HG03135 (cell line): ENCODE measurements at regions not wholly inside any gene's neighbourhood (a gene's known extent, or its start where the extent isn't known, plus 50 kb on each side); places are given as distances from the start of the nearest gene placed in this dataset.
"Not testable (repeated sequence)": the region's sequence is repeated elsewhere in the genome, so short reads cannot be mapped to it uniquely, and the experiment has no call there.

ENCODE experiments used
- ATAC-seq: cut with Tn5 transposase; IDR thresholded peaks from one replicate; pipeline ENCODE4 v1.9.1; 2021; ENCODE audit warnings: mild to moderate bottlenecking, moderate library complexity; ENCODE audit not compliant: unreplicated experiment

DNA sequence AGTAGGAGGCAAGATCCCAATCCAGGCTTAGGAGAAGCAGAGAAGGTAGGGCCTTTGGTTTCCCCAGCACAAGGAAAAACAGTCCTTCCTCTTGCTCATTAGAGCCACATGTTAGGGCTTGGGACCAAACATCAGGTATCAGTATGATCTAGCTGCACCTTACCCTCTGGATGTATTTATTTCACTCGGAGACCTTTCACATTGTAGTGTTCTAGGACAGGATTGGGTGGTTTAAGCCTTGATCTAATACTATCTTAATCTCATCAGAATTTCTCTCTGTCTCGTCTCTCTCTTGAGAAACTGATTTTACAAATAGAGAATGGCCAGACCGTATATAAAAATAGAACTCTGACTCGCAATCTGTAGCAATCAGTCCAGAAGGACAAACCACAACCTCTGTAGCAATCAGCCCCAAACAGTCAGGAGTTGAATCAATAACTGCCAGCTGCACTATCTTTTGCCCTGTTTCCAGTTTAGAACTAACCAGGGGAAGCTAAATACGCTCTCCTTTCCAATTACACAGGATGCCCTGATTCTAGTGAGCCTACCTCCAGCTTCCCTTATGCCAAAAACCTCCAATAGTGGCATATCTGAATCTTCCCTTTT, 207.1 kb downstream of the TDRD15 start:
- ATAC-seq: no peak

DNA sequence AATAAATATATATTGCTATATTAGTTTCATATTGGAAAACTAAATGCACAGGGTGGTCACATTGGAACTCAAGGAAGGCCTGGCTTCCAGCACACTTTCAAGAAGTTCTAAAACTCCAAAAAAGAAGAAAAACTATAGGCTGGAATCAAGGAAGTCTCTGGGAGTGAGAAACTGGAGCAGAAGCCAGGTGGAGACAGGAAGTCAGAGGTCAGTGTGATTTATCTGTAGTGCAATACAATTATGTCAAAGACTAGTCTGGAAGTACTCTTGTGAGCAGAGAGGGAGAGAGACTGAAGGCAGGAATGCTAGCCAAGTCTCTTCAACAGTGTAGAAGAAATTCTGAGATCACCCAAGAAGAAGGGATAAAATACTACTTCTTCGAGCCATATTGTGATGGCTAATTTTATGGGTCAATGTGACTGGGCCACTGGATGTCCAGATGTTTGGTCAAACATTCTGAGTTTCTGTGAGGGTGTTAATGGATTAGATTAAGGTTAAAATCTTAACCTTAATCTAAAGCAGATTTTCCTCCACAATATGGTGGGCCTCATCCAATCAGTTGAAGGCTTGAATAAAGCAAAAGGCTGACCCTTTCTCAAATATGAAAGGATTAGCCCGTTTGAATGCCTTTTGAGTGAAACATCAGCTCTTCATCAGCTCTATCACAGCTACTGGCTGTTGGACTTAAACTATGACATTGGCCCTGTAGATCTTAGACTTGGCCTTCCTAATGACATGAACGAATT, 208.0 kb downstream of the TDRD15 start:
- no peak for ATAC-seq

DNA sequence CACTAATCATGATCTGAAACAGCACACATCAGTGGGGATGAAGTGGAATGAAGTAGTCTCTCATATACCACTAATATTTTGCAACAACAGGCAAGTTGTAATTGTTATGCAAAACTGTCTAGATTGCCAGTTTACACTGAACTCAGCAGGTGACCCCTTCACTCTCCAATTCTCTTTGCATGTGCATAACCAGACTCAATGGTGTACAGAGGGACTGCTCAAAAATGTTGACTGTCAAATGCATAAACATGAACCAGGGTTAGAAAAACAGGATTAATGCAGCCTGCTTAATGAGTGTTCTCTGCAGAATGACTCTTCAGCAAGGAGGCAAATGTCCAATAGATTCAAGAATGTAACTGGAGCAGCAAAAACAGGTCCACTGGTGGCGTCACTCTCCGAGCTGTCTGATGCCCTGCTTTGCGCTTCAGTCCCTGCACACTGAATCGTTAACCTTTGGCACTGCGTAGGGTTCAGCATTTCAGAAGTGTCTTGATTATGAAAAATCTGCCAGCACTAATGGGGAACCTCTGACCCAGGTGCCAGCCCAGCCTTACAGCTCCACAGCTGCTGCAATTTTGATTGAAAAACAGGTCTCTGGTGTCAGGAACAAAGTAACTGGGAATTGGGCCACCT, 209.3 kb downstream of the TDRD15 start:
- no peak for ATAC-seq

DNA sequence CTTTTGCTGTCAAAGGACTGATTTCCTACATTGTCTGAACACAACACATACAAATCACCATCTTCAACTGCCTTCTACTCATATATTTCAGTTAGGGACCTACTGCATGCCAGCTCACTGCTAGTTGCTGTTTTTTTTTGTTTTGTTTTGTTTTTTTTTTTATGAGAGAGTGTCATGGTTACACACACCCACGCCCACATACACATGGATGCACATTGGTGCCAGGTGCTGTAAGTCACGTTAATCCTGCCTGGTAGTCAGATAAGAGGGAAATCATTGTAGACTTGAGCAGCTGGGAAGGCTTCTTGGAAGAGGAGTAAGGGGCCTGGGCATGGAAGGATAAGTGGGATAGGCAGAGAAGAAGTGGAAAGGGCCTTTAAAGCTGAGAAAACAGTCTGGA, 209.9 kb downstream of the TDRD15 start:
- ATAC-seq: no peak

DNA sequence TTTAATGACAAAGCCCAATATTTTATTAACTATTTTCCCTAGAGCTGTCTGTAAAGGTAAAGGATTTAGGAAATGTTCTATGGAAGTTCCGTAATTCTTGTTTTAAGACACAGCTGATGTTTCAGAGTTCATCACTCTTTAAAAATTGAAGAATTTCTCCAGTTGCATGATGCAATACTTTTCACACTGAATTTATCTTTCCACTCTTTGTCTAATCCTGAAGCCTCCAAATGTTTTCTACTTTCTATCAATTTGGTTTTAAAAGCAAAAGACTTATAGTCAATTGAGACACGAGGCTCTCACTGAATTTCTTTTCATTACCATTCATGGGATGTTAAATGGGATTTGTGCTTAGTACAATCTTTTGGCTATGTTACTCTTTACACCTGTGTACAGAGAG, 223.2 kb downstream of the TDRD15 start:
- ATAC-seq: no peak

DNA sequence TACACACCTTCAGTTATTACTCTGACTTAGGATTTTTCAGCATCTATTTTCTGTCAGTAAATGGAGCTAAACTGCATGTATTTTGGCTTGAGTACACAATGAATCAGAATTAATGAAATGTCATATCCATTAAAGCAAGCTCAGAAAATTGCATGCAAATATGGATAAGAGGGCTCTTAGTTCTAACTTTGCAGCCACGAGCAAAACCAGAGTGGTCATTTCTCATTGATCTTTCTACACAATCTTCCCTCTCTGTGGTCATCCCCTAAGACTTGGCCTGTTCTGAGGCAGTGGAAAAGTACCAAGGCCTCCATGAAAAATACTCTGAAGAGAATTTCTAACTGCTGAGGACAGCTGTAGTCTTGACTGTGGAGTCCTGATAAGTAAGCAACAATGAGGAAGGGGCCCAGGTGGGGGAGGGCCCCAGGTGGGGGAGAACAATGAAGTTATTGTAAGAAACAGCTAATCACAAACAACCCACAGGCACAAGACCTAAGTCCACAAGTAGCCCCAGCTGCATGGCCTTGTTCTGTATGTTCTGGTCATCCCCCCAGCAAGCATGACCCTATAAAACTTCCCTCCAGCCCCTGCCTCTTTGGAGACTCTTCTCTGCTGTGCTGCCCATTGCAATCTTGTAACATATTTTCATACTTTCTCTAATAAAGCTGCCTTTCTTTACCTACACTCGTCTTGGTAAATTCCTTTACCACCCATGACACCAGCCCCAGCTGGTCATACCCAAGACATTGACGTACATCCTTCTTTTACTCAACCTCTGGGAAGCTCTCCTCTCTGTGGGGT, 230.3 kb downstream of the TDRD15 start:
- ATAC-seq: no peak

DNA sequence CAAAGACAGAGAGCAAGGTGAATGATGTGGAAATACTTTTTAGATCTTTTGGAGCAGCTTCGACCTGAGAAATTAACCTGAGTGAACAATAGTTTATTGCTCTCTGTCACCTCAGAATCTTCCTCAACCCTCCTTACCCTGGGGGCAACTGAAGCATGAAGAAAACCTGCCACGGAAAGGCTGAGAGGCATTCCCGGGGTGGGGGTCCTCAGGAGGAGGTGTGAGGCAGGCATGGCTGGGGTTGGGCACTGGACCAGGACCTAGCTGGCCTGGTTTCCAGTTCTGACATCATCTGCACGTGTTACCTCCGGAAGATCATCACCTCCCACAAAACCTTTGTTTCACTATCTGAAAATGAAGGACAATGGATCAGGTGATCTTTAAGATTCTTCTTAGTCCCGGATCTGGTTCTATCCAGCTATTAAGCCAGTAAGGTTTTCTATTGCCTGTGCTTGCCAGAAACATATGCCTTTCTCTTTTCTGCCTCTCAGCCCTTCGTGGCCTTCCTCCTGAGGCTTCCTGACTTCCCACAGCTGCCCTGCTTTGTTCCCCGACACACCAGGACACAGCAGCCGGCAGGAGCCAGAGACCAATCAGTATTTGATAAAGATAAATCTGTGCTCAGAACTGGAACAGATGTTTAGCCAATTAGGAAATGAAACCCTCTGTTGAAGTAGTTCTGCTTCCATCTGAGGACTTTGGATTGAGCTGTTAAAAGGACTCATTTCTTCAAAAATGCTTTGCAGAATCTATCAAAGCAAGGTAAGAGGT, 232.5 kb downstream of the TDRD15 start:
- ATAC-seq: no peak

DNA sequence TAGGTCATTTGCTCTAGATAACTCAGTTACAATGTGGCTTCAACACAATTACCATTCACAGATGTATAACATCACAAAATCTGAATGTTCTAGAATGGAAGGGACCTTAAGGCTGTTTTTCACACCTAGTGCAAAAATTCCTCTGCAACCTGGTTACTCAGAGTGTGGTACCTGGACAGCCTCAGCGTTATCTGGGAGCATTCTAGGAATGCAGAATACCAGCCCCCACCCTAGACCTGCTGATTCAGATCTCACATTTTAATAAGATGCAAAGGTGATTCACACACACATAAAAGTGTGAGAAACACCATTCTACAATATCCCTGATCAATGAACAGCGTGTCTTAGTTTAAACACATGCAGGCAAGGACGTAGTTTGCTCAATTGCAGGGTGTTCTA, 233.1 kb downstream of the TDRD15 start:
- ATAC-seq: no peak

DNA sequence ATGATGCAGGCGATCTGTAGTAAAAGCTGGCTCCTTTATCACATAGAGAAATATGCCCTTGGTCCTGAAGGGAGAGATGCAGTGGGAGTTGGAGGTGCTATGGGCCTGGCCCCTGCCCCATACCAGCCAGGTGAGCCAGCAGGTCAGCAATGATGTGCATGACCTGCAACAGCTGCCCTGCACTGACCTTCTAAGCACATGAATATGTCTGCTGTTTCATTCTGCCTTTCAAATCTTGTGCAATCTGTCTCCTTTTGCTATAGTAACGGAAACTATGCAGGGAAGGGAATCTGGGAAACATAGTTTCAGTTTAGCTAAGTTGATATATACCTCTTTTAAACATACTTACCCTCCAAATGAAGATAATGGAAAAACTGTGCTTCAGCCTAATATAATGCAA, 235.2 kb downstream of the TDRD15 start:
- ATAC-seq: no peak

DNA sequence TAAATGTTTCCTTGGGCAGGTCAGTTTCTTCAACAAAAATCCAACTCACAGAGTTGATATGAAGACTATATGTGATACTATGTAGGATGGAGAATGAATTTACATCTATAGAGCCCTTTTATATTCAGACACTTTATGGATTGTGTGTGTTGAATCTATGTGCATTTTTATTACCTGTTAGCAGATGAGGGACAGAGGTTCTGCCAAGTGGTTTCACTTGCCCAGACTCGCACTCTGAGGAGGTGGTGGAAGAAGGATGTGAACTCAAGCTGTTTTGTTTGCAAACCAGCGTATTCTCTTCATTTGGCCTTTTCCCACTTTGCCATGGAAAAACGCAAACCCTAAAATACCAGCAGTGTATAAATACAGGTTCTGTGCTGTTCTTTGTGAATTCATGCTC, 237.6 kb downstream of the TDRD15 start:
- no peak for ATAC-seq

DNA sequence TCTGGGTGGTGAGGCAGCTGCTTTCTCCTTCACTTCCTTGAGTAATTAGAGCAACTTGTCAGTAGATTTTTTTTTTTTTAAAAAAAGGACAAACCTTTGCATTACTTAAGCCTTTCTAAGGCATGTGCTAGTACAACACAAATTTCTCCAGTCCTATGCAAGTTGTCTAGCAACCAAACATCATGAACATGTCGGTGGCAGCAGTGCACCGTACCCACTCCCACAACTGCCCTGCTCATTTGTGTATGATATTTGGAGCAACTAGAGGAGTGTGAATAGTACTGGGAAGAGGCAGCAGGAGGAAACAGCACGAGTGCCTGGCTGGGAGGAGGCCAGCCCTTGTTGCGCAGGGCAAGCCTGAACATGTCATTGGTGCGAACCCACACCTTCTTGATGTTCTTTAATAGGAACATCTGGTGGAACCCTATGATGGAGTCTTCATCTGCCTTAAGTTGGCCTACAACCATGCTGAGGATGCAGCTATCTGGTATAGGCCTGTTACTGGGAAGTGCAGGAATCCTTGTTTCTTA, 238.3 kb downstream of the TDRD15 start:
- ATAC-seq: no peak

DNA sequence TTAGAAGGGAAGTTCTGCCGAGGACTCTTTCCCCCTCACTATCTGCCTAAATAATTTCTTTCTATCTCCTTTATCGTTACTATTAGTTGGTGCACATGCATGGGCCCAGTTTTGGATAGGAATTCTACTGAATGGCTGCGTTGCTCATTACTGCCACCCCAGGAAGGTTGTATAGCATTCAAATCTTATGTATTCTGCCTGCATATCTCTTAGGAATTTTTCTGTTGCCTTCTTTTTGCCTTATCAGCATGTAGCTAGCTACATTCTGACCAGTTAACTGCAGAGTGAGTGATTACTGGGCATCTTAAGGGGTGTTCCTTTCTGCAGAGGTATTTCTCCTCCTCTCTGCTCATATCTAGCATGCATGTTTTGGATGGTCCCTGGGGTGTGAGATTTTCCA, 239.6 kb downstream of the TDRD15 start:
- ATAC-seq: no peak

DNA sequence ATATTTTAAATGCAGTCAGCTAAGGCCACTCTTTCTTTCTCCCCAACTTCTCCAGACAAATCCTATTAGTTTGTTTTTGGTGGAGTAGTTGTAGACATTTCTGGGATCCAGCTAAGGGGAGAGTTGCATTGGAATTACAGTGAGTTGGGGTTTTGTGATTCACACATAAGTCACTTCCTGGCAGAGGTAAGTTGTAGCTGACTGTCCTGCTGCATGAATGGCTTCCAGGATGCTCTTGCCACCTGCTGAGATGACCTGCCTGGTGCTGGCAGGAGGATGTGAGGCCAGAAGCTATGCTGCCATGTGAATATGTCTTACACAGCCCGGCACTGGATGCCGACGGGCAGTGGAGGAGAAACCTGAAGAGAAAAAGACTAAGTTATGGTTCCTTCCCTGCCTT, 243.7 kb downstream of the TDRD15 start:
- no peak for ATAC-seq

DNA sequence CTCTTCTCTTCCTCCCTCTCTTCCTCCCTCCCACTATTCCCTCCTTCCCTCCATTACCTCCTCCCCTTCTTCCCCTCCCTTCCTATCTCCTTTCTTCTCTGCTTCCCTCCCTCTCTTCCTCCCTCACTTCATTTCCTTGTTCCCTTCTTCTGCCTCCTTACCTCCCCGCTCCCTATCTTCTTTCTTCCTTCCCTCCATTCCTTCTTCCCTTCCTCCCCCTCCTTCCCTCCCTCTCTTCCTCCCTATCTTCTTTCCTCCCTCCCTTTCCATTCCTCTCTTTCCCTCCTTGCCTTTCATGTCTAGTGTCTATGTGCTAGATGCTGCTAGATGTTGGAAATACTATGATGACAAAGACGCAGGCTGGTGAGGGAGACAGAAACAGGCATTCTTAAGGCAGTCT, 246.0 kb downstream of the TDRD15 start:
- no peak for ATAC-seq

DNA sequence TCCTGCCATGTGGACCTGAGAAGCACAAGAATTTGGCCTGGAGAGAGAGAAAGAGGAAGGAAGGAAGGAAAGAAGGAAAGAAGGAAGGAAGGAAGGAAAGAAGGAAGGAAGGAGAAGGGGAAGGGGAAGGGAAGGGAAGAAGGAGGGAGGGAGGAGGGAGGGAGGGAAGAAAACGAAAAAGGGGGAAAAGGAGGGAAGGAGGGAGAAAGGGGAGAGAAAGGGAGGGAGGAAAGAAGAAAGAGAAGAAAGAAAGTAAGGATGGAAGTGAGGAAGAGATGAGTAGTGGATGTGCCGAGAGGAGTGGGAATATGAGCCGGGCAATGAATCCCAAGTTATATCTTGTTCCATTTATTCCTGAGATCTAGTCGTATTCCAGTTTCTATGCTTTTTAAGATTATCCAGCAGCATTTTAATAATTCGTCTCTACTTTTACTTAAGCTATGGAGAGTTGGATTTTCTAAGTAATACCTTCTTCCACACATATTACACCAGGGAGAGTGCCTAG, 247.8 kb downstream of the TDRD15 start:
- ATAC-seq: no peak

DNA sequence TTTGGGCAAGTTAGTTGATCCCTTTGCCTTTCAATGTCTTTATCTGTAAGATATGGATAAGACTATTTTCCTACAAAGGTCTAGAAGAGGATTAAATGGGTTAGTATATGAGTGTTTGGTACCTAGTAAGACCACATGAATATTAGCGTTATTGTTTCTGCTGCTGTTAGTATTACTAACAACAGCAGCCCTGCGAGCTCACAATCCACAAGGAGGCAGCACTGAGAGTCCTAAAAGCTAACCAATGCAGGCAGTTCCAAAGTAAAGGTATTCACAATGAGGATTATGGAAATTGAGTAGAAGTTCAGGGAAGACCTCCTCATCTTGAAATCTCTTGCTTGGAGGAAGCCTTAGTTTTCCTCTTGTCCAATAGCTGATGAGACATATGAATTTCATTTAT, 248.9 kb downstream of the TDRD15 start:
- no peak for ATAC-seq

DNA sequence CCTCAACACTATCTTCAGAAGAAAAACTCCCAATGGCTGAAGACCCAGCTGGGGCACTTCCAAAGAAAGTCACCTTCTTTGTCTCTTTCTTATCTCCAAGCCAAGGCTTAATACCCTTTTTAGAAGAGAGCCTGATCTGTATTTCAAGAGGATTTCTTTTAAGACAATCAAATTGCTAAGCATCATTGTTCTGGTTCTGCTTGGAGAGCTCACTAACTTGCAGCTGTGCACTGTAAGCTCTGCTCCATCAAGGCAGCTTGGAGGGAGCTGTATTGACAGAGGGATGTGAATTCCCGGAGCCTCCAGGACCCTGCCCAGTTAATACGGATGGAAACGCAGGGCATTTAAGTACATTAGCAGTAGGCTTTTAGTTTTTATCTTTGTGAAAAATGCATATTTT, 253.1 kb downstream of the TDRD15 start:
- no peak for ATAC-seq

DNA sequence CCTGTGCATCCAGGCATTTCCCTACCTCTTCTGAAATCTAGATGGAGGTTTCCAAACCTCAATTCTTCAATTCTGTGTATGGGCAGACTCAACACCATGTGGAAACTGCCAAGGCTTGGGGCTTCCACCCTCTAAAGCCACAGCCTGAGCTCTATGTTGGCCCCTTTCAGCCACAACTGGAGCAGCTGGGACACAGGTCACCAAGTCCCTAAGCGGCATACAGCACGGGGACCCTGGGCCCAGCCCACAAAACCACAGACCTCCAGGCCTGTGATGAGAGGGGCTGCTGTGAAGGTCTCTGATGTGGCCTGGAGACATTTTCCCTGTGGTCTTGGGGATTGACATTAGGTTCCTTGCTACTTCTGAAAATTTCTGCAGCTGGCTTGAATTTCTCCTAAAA, 255.4 kb downstream of the TDRD15 start:
- ATAC-seq: no peak

DNA sequence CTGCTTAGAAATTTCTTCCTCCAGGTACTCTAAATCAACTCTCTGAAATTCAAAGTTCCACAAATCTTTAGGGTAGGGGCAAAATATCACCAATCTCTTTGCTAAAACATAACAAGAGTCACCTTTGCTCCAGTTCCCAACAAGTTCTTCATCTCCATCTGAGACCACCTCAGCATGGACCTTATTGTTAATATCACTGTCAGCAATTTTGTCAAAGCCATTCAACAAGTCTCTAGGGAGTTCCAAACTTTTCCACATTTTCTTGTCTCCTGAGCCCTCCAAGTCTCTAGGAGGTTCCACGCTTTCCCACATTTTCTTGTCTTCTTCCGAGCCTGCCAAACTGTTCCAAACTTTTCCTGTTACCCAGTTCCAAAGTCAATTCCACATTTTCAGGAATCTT, 255.9 kb downstream of the TDRD15 start:
- ATAC-seq: not testable (repeated sequence)

DNA sequence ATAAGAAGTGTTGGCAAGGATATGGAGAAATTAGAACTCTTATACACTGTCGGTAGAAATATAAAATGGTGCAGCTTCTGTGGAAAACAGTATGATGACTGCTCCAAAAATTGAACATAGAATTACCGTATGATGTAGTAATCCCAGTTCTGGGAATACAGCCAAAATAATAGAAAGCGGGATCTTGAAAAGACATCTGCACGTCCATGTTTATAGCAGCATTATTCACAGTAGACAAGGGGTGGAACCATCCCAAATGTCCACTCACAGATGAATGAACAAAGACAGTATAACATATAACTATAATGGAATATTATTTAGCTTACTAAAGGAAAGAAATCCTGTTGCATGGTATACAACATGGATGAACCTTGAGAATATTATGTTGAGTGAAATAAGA, 257.7 kb downstream of the TDRD15 start:
- ATAC-seq: no peak
